Uterus (tissue), 3 donors: ENCODE measurements at regions not wholly inside any gene's neighbourhood (a gene's known extent, or its start where the extent isn't known, plus 50 kb on each side); places are given as distances from the start of the nearest gene placed in this dataset.

Experiments
- DNase-seq, 2 donors: peaks; one replicate each; pipeline ENCODE4 v3.0.0-alpha.2; 2019 to 2020
- H3K27ac ChIP-seq, 2 donors: fragments of 200-600 bp; sonication (generic); 1 replicate in 1 of 2; 2 replicates in 1 of 2; pipeline ENCODE4 v1.5.1; 2016 to 2018
- H3K27me3 ChIP-seq, 2 donors: fragments of 200-600 bp; sonication (generic); one replicate each; pipeline ENCODE4 v1.5.1; 2018 to 2019; ENCODE audit warnings: control low read depth in 1 of 2
- H3K36me3 ChIP-seq, 2 donors: fragments of 200-600 bp; sonication (generic); one replicate each; pipeline ENCODE4 v1.5.1; 2019; ENCODE audit warnings: control low read depth in 1 of 2
- H3K4me1 ChIP-seq, 2 donors: fragments of 200-600 bp; sonication (generic); one replicate each; pipeline ENCODE4 v1.5.1; 2018 to 2019; ENCODE audit warnings: control low read depth in 1 of 2
- H3K4me3 ChIP-seq, 2 donors: fragments of 200-600 bp; sonication (generic); 1 replicate in 1 of 2; 2 replicates in 1 of 2; pipeline ENCODE4 v1.5.1; 2018 to 2019; ENCODE audit warnings: mild to moderate bottlenecking in 1 of 2
- H3K9me3 ChIP-seq, 2 donors: fragments of 200-600 bp; sonication (generic); one replicate each; pipeline ENCODE4 v1.5.1; 2019; ENCODE audit warnings: control low read depth in 1 of 2
- CTCF ChIP-seq, 4 experiments: fragments of 200-600 bp in 2 of 4; fragments of 450-650 bp in 2 of 4; sonication (generic) in 2 of 4; IDR thresholded peaks; one replicate each; pipeline ENCODE4 v1.5.1; 2016 to 2019; ENCODE audit warnings: antibody characterized with exemption in 4 of 4, mild to moderate bottlenecking in 2 of 4, moderate library complexity in 1 of 4
- POLR2A ChIP-seq, 2 donors: fragments of 450-650 bp; IDR thresholded peaks; one replicate each; pipeline ENCODE4 v1.6.1; 2016; ENCODE audit warnings: antibody characterized with exemption in 2 of 2, mild to moderate bottlenecking in 1 of 2, moderate library complexity in 1 of 2
- intact Hi-C: fragments of 100-400 bp; cut with DNase I; formaldehyde crosslinking; loops from one replicate; pipeline ENCODE4 v1.15.1; 2023; ENCODE audit warnings: low total_unique reads
- donor health status: DM: yes; HTN: yes; CAD: no.

- DNase-seq, result no peak
- H3K9me3 ChIP-seq, result no peaks in the 10 kb centered on the region
- no peak overlapping the region for H3K4me3 ChIP-seq
- intact Hi-C loops, result no loop called here
- no peaks in the 10 kb centered on the region for H3K27me3 ChIP-seq
- H3K4me1 ChIP-seq, result no peaks in the 10 kb centered on the region
- no peak overlapping the region for H3K27ac ChIP-seq
- TF ChIP-seq POLR2A (IDR thresholded peaks at IDR 0.05), result no peak
- no peak for TF ChIP-seq CTCF (IDR thresholded peaks at IDR 0.05)
- no peaks in the 10 kb centered on the region for H3K36me3 ChIP-seq
These were observed 162.9 kb upstream of the CEP162 start for GRCh38 chr6:84390334-84390733.

- no peaks in the 10 kb centered on the region for H3K27me3 ChIP-seq
- intact Hi-C loops, result no loop called here
- no peaks in the 10 kb centered on the region for H3K36me3 ChIP-seq
- H3K4me1 ChIP-seq, result no peaks in the 10 kb centered on the region
- TF ChIP-seq POLR2A (IDR thresholded peaks at IDR 0.05) (no peak), CTCF (IDR thresholded peaks at IDR 0.05) (no peak)
- DNase-seq, result no peak
- H3K4me3 ChIP-seq, result no peak overlapping the region
- H3K9me3 ChIP-seq, result peaks cover 0 to 9% of the 10 kb centered on the region in 2 donors
- H3K27ac ChIP-seq, result no peak overlapping the region
These were observed 151.7 kb upstream of the CEP162 start for GRCh38 chr6:84379142-84379541.

- no peak overlapping the region for H3K4me3 ChIP-seq
- intact Hi-C loops, result no loop called here
- peaks cover 0 to 3% of the 10 kb centered on the region in 2 donors for H3K9me3 ChIP-seq
- H3K27me3 ChIP-seq, result no peaks in the 10 kb centered on the region
- no peaks in the 10 kb centered on the region for H3K4me1 ChIP-seq
- DNase-seq, result no peak
- no peak overlapping the region for H3K27ac ChIP-seq
- H3K36me3 ChIP-seq, result no peaks in the 10 kb centered on the region
- no peak for TF ChIP-seq POLR2A (IDR thresholded peaks at IDR 0.05)
These were observed 144.8 kb upstream of the CEP162 start for GRCh38 chr6:84372290-84372689.

GRCh38 chr6:84371681-84372080, 144.2 kb upstream of the CEP162 start:
- no peak for TF ChIP-seq CTCF (IDR thresholded peaks at IDR 0.05)
- TF ChIP-seq POLR2A (IDR thresholded peaks at IDR 0.05), result no peak
- intact Hi-C loops, result no loop called here

GRCh38 chr6:84362193-84362821, 134.9 kb upstream of the CEP162 start:
- Histone ChIP-seq H3K27me3 (no peaks in the 10 kb centered on the region), H3K4me1 (no peaks in the 10 kb centered on the region), H3K36me3 (no peaks in the 10 kb centered on the region), H3K4me3 (no peak overlapping the region), H3K27ac (no peak overlapping the region), H3K9me3 (peaks cover 0 to 6% of the 10 kb centered on the region in 2 donors)
- intact Hi-C loops, result no loop called here
- TF ChIP-seq CTCF (IDR thresholded peaks at IDR 0.05) (no peak), POLR2A (IDR thresholded peaks at IDR 0.05) (no peak)
- DNase-seq, result no peak

More at GRCh38 chr6:84371681-84372080, 144.2 kb upstream of the CEP162 start:
- Histone ChIP-seq H3K27ac (no peak overlapping the region), H3K36me3 (no peaks in the 10 kb centered on the region), H3K9me3 (peaks cover 0 to 1% of the 10 kb centered on the region in 2 donors), H3K4me1 (no peaks in the 10 kb centered on the region), H3K27me3 (no peaks in the 10 kb centered on the region), H3K4me3 (no peak overlapping the region)
- no peak for DNase-seq
